RWPE2 (cell line): ENCODE measurements at regions not wholly inside any gene's neighbourhood (a gene's known extent, or its start where the extent isn't known, plus 50 kb on each side); places are given as distances from the start of the nearest gene placed in this dataset.

ENCODE experiments used
- ATAC-seq: fragments of 200-7000 bp; cut with Tn5 transposase; 3 replicates; pipeline ENCODE4 v1.9.1; 2021; ENCODE audit warnings: low read depth
- DNase-seq: peaks from one replicate; pipeline ENCODE4 v3.0.0-alpha.2; 2020; ENCODE audit warnings: low spot score
- H3K27ac ChIP-seq: fragments of 450-650 bp; 2 replicates; pipeline ENCODE4 v1.5.1; 2017; ENCODE audit warnings: mild to moderate bottlenecking; ENCODE audit not compliant: poor library complexity, severe bottlenecking
- H3K27me3 ChIP-seq: fragments of 250-450 bp; sonication (Bioruptor Pico); 2 replicates; pipeline ENCODE4 v1.5.1; 2021; ENCODE audit warnings: mild to moderate bottlenecking, moderate library complexity; ENCODE audit not compliant: insufficient read depth, poor library complexity, severe bottlenecking
- H3K36me3 ChIP-seq: fragments of 250-450 bp; sonication (Bioruptor Pico); 2 replicates; pipeline ENCODE4 v1.5.1; 2020; ENCODE audit warnings: low read depth, mild to moderate bottlenecking, moderate library complexity
- H3K4me1 ChIP-seq: fragments of 250-450 bp; sonication (Bioruptor Pico); 2 replicates; pipeline ENCODE4 v1.5.1; 2021; ENCODE audit warnings: mild to moderate bottlenecking, moderate library complexity; ENCODE audit not compliant: insufficient read depth, poor library complexity, severe bottlenecking
- H3K4me3 ChIP-seq: fragments of 250-450 bp; sonication (Bioruptor Pico); 2 replicates; pipeline ENCODE4 v1.5.1; 2021; ENCODE audit warnings: mild to moderate bottlenecking, moderate library complexity; ENCODE audit not compliant: severe bottlenecking
- H3K9me3 ChIP-seq: fragments of 250-450 bp; sonication (Bioruptor Pico); 2 replicates; pipeline ENCODE4 v1.5.1; 2021; ENCODE audit warnings: mild to moderate bottlenecking, moderate library complexity; ENCODE audit not compliant: severe bottlenecking
- CTCF ChIP-seq: fragments of 450-650 bp; IDR thresholded peaks from one replicate; pipeline ENCODE4 v1.5.1; 2017; ENCODE audit warnings: mild to moderate bottlenecking, moderate library complexity; ENCODE audit not compliant: poor library complexity, severe bottlenecking

GRCh38 chr1:186514367-186514766 lies 53.5 kb upstream of the PDC start:
- TF ChIP-seq CTCF, result no peak

GRCh38 chr1:186513526-186513925 lies 52.6 kb upstream of the PDC start:
- H3K27ac ChIP-seq, result no peak overlapping the region
- no peaks in the 10 kb centered on the region for H3K4me1 ChIP-seq
- no peak for DNase-seq
- H3K36me3 ChIP-seq, result no peaks in the 10 kb centered on the region
- no peak for ATAC-seq
- H3K9me3 ChIP-seq, result no peaks in the 10 kb centered on the region
- TF ChIP-seq CTCF, result no peak
- H3K4me3 ChIP-seq, result no peak overlapping the region
- H3K27me3 ChIP-seq, result no peaks in the 10 kb centered on the region

More at GRCh38 chr1:186514367-186514766, 53.5 kb upstream of the PDC start:
- Histone ChIP-seq H3K36me3 (no peaks in the 10 kb centered on the region), H3K4me3 (no peak overlapping the region), H3K27ac (no peak overlapping the region), H3K27me3 (no peaks in the 10 kb centered on the region), H3K4me1 (no peaks in the 10 kb centered on the region), H3K9me3 (no peaks in the 10 kb centered on the region)
- DNase-seq (no peak), ATAC-seq (no peak)

- Histone ChIP-seq H3K27me3 (no peaks in the 10 kb centered on the region), H3K4me1 (no peaks in the 10 kb centered on the region), H3K9me3 (no peaks in the 10 kb centered on the region), H3K4me3 (no peak overlapping the region), H3K27ac (no peak overlapping the region), H3K36me3 (no peaks in the 10 kb centered on the region)
- DNase-seq (no peak), ATAC-seq (no peak)
- TF ChIP-seq CTCF, result no peak
Measured at GRCh38 chr1:186512698-186513457, 52.0 kb upstream of the PDC start.

GRCh38 chr1:186511761-186512637 lies 51.1 kb upstream of the PDC start:
- Histone ChIP-seq H3K4me1 (no peaks in the 10 kb centered on the region), H3K4me3 (no peak overlapping the region), H3K27ac (no peak overlapping the region), H3K9me3 (no peaks in the 10 kb centered on the region), H3K36me3 (no peaks in the 10 kb centered on the region), H3K27me3 (no peaks in the 10 kb centered on the region)
- no peak for TF ChIP-seq CTCF
- no peak for DNase-seq
- ATAC-seq, result no peak
